ENCODE measurements at regions not wholly inside any gene's neighbourhood (a gene's known extent, or its start where the extent isn't known, plus 50 kb on each side); places are given as distances from the start of the nearest gene placed in this dataset.
"Not testable (repeated sequence)": the region's sequence is repeated elsewhere in the genome, so short reads cannot be mapped to it uniquely, and the experiment has no call there.

GRCh38 chr9:26142631-26143030 is 464.4 kb upstream of the TUSC1 start:
- DNase-seq: no peak

- no peak for DNase-seq
Measured at GRCh38 chr9:26142201-26142600, 464.0 kb upstream of the TUSC1 start.

GRCh38 chr9:26133537-26133936 is 455.3 kb upstream of the TUSC1 start:
- no peak for DNase-seq

DNA sequence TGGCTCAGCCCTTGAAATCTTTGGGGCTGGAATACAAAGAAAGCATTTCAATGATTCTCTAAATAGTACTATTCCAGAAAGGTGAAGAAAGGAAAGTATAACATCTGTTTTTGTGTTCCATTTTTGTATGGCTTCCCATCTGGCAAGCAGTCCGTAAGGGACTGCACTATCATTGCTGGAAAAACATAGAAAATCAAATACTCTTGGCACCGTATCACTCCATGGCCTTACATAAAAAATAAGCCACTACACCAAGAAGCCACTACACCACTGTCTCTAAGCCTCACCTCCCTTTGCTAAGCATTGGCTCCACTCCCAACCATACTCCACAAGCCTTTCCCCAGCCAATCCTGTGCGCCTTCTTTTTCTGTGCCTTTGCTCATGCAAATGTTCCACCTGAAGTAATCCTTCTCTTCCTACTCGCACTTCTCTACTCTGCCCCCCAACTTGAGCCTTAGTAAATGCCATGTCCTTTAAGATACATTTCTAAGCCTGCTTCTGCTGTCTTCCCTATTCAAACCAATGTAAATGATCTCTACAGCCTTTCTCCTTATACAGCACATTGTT is 454.6 kb upstream of the TUSC1 start:
- no peak for DNase-seq

DNA sequence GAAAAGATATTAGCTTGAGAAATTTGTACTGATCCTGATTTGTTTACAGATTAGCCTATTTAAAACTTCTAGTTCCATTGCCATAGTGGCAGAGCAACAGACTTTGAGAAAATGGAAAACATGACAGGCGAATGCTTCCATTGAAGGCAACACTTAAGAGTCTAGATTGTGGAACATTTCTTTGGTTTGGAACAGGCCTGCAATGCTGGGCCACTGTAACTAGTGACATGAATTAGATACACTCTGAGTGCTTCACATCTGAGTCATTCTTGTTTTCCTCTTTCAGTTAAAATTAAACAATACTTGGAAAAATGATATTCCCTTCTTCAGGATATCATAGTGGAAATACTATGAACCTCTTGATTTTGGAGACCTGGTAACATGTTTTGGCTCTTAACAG is 453.6 kb upstream of the TUSC1 start:
- DNase-seq: no peak

- DNase-seq: no peak
Measured at GRCh38 chr9:26129217-26129616, 451.0 kb upstream of the TUSC1 start.

- DNase-seq: no peak
Measured at GRCh38 chr9:26125693-26126092, 447.4 kb upstream of the TUSC1 start.

GRCh38 chr9:26116085-26116484 is 437.8 kb upstream of the TUSC1 start:
- not testable (repeated sequence) for DNase-seq

DNA sequence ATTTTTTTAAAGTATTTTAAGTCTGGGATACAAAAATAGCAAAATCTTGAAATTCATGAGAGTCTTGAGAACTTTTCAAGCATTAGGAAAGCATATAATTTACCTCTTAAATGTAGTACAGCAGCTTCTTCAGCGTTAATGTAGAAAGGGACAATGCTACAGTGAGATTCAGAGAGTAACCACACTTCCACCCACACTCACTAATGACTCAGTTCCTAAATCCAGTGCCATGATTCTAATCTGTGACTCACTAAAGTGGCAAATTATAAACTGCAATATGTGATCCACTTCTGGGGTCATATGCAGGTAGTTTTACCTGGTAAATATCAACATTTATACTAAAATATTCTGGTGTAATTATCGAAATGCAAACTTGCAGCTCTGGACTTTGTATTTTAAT is 434.5 kb upstream of the TUSC1 start:
- DNase-seq: no peak

DNA sequence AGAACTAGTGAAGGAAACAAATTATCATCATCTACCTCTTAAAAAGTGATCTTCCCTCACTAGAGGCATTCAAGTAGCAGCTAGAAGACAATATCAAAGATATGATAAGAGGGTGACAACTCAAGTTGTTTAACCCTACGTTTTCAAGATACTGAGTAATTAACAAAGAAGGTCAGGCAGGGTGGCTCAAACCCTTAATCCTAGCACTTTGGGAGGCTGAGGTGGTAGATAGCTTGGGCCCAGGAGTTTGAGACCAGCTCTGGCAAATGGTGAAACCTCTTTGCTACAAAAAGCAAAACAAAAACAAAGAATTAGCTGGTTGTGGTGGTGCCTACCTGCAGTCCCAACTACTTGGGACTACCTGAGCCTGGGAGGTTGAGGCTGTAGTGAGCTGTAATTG is 408.2 kb upstream of the TUSC1 start:
- DNase-seq: no peak

DNA sequence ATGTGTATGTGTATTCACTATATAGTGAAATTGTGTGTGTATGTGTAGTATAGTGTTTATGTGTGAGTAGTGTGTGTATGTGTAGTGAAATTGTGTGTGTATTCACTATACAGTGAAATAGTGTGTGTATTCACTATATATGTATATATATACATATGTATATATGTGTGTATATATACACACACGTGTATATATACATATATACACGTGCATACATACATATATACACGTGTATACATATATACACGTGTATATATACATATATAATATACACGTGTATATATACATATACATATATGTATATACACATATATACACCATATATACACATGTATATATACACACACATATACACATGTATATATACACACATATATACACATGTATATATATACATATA is 403.6 kb upstream of the TUSC1 start:
- DNase-seq: no peak

DNA sequence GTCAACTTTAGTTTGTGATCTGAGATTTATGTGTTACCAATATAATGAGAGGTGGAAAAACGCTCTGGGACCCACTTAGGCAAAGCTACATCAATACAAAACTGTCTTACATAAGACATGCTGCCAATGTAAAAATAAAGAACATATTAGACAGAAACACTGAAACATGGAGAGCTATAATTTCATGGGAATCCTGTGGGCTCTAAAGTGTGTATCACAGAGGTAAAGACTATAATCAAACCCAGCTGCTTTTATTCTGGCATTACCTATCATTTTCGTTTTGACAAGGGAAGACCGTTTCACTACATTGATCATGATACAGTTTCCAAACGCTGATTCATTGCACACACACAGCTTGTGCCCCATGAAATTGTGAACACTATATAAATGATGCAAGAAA is 400.5 kb upstream of the TUSC1 start:
- no peak for DNase-seq

DNA sequence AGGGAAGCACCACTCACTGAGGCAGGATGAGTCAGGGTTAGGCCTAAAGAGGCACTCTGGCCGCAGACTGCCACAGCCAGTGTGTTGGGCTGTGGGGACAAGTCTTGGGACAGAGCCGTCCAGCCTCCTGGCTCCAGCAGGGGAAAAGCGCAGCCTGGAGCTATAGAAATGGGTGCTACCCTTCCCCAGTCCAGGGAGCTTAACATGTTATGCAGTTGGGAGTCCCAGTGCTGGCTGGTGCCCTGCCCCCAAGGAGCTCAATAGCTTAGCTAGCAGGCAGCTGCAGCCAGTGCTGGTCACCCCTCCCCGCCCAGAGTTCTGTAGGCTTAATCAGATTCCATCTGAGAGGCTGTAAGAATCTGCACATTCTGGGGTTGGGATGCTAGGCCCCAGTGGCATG is 399.6 kb upstream of the TUSC1 start:
- DNase-seq: no peak

DNA sequence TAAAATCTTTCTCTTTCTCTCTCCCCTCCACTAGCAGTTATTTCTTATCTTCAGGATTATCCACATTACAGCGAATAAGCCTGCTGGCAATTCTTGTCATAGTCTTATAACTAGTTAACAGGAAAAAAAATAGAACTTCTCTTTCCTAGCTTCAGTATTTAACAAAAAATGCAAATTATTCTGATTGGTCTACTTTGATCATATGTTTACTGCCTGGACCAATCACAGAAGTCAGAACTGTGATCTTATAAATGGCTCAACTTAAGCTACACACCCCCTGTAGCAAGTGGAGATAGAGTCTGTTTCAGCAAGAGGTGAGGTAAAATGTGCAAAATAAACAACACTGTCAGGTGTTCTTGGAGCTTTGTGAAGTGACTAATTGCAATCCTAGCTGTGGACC is 389.4 kb upstream of the TUSC1 start:
- no peak for DNase-seq

DNA sequence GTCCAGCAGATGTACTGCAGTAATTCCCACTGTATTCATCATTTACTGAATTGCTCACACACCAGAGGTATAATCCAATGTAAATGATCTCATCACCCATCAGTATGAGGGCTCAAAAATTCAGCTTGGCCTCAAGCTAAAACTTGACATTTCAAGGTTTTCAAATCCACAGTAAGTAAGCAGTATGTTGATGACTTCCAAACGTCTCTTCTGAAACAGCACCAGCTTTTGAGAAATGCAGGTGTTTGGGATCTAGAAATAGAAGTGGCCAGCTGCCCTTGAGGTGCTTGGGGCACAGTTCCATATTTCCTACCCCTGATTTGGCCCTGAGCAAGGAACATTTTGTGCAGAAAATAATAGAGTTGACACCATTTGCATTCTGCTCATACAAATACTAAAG is 388.0 kb upstream of the TUSC1 start:
- DNase-seq: no peak

DNA sequence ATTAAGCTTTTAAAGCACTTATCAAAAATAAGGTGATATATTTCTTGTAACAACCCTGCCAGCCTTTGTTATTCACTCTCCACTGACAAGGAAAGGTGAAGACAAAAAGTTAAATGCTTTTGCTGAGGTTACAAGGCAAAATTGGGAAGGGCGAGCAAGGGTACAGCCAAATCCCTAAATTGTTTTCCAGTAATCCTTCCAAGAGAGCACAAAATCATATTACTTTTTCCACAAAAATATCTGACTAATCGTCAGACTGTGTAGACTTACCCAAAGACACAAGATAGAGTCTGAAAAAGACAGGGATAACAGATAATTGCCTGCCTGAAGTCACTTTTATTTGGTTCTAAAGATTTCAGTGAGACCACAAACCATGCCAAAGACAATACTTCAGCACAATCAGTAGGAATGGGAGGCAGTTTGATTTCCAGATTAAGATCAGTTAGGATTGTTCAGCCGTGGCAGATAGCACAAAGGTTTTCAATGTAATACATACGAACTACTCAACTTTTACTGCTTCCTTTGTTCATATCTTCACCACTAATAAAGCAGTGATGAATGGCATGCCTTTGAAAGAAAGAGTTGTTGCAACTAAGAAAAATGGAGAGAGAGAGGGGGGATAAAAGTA is 383.8 kb upstream of the TUSC1 start:
- DNase-seq: no peak

GRCh38 chr9:26058111-26058895 is 380.1 kb upstream of the TUSC1 start:
- no peak for DNase-seq

GRCh38 chr9:26057050-26057449 is 378.8 kb upstream of the TUSC1 start:
- no peak for DNase-seq

DNA sequence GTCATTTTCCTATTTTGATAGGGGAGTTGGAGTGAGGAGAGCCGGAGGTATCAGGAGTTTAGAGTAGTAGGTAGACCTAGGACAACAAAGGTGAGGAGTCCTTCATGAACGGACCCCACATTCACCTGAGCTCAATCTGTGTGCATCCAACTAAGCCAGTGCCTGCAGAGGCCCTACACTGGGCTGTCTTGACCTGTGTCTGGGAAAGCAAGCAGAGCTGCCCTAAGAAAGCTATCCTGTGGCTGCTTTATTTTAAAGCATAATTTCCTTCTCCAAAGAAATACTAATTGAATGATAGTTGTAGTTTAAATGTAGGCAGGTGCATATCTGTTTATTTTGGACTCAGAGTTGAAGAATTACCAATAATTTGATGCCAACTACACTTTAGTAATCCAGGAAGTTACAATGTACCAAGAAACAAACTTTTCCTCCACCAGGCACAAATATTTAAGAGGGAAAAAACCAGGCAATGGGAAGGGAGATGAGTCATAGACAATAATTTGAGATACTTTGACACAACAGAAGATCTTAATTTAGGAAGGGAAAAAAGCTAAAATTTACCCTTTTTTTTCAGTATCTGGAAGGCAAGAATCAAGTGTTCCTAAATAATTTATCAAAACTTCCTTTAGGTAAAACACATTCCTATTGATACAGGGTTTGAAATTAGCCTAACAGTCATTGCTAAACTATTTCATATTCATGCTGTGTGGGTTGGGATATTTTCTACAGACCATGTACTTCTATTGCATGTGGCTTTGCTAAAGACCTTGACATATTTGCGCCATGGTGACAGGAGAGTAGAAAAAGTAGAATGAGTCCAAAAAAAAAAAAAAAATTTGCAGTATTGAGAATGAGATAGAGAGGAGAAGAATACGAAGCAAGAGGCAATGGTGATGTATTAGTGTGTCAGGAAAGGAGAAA is 376.6 kb upstream of the TUSC1 start:
- no peak for DNase-seq

DNA sequence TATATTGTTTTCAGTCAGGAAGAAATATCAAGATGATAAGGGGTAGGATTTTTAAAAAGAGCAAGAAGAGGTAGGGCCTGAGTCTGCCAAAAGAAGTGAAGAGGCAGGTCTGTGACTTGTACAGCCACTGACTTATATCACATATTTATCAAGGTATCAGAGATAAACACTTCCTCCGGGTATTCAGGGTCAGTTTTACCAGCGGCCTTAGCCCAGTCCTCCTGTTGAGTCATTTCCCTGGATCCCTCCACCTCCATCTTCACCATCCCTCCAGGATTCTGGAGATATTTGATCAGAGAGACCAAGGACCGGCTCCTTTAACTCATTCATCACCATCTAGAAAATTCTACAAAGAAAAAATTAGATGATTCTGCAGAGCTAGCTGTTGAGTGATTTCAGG is 375.7 kb upstream of the TUSC1 start:
- no peak for DNase-seq

- no peak for DNase-seq
Measured at GRCh38 chr9:26043431-26043830, 365.2 kb upstream of the TUSC1 start.

DNA sequence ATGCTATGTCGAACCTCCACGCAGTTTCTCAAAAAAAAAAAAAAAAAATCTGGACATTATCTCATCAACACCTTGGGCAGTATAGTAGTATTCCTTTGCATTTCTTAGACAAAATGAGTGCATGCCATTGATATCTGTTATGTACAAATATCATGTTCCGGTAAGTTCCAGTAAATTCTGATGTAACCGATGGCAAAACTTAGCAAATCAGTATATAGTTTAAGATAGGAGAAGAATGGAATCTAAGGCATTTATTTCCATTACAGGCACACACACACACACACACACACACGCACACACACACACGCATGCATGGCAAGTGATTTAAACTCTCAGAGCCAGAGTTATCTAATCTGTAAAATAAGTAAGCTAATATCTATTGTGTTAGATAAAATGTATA is 356.5 kb upstream of the TUSC1 start:
- DNase-seq: no peak

GRCh38 chr9:26033336-26033735 is 355.1 kb upstream of the TUSC1 start:
- DNase-seq: no peak

Measured in NCI-H1048 (cell line).